DND-41 (cell line): ENCODE measurements at regions not wholly inside any gene's neighbourhood (a gene's known extent, or its start where the extent isn't known, plus 50 kb on each side); places are given as distances from the start of the nearest gene placed in this dataset.

ENCODE experiments used
- EZH2 ChIP-seq: IDR thresholded peaks from 3 replicates; pipeline ENCODE4 v1.6.1; 2012; ENCODE audit warnings: borderline replicate concordance, low read depth, mild to moderate bottlenecking, moderate library complexity, low read length, inconsistent platforms; ENCODE audit not compliant: severe bottlenecking
- TF ChIP-seq, protein P1 (sequence below): IDR thresholded peaks from 2 replicates; pipeline ENCODE4 v1.5.1; 2012; ENCODE audit warnings: borderline replicate concordance, low read length, moderate library complexity, mild to moderate bottlenecking; ENCODE audit not compliant: poor library complexity, severe bottlenecking; ENCODE audit errors: extremely low read depth

DNA sequence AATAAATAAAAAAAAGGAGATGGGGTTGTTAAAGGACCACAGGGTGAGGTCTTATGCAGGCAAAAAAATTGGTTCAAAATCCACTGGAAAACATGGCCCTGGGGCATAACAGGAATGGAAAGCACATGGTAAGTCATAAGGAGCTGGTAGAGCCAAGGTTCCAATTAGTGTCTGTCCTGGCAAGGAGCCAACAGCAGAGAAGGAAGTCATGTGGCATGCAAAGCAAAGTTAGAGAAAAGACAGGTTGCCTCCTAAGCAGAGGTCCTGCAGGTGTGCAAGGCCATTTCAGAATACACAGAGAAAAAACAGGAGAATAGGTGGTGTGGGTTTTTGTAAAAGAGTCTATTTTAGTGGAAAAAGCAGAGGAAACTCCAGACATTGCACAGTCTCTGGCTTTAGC lies 1881.7 kb downstream of the ARAP2 start:
- TF ChIP-seq, protein P1, sequence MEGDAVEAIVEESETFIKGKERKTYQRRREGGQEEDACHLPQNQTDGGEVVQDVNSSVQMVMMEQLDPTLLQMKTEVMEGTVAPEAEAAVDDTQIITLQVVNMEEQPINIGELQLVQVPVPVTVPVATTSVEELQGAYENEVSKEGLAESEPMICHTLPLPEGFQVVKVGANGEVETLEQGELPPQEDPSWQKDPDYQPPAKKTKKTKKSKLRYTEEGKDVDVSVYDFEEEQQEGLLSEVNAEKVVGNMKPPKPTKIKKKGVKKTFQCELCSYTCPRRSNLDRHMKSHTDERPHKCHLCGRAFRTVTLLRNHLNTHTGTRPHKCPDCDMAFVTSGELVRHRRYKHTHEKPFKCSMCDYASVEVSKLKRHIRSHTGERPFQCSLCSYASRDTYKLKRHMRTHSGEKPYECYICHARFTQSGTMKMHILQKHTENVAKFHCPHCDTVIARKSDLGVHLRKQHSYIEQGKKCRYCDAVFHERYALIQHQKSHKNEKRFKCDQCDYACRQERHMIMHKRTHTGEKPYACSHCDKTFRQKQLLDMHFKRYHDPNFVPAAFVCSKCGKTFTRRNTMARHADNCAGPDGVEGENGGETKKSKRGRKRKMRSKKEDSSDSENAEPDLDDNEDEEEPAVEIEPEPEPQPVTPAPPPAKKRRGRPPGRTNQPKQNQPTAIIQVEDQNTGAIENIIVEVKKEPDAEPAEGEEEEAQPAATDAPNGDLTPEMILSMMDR, result no peak
- TF ChIP-seq EZH2, result no peak
